GM19397 (cell line): ENCODE measurements at regions not wholly inside any gene's neighbourhood (a gene's known extent, or its start where the extent isn't known, plus 50 kb on each side); places are given as distances from the start of the nearest gene placed in this dataset.
"Not testable (repeated sequence)": the region's sequence is repeated elsewhere in the genome, so short reads cannot be mapped to it uniquely, and the experiment has no call there.

Experiments
- ATAC-seq: cut with Tn5 transposase; IDR thresholded peaks from one replicate; pipeline ENCODE4 v1.9.1; 2021; ENCODE audit warnings: mild to moderate bottlenecking, moderate library complexity; ENCODE audit not compliant: unreplicated experiment

DNA sequence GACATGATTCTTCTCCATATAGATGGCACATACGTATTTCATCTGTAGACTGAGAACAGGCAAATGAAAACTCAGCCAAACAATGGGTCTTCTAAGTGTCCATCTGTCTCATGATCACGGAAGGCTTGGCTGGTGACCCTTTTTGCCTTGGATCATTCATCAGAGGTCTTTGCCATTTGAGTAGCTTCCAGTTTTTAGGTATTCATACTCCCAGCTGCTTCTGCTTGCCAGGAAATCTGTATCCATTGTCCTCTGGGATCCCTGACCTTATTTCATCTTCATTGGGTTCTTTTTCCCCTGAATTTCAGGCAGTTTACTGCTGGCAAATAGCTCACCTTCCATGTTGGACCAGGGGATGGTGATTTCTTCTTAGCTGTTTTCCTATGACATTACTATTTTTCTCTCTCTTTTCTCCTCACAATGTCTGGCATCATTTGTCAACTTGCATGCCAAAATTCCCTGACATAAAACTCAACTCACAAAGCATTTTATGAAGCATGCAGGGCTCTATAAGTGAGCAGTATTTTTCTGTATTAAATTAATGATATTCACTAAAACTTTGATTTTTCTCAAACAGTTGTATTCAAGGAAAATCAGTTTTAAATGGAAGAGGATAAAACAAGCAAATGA lies 241.2 kb downstream of the DNAJB9 start:
- no peak for ATAC-seq

DNA sequence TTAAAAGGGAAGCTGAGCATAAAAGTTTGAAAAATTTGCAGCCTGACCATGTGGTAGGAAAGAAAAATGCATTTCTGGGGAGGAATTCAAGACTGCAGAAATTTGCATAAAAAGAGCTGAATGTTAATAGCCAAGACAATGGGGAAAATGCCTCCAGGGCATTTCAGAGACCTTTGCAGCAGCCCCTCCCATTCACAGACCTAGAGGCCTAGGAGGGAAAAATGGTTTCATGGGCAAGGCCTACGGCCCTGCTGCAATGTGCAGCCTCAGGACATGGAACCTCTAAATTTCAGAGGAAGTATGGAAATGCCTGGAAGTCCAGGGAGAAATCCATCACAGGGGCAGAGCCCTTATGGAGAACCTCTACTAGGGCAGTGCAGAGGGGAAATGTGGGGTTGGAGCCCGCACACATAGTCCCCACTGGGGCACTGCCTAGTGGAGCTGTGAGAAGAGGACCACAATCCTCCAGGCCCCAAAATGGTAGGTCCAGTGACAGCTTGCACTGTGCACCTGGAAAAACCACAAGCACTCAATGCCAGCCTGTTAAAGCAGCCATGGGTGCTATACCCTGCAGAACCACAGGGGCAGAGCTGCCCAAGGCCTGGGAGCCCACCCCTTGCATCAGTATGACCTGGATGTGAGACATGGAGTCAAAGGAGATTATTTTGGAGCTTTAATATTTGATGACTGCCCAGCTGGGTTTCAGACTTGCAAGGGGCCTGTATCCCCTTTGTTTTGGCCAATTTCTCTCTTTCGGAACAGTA lies 243.8 kb downstream of the DNAJB9 start:
- no peak for ATAC-seq

DNA sequence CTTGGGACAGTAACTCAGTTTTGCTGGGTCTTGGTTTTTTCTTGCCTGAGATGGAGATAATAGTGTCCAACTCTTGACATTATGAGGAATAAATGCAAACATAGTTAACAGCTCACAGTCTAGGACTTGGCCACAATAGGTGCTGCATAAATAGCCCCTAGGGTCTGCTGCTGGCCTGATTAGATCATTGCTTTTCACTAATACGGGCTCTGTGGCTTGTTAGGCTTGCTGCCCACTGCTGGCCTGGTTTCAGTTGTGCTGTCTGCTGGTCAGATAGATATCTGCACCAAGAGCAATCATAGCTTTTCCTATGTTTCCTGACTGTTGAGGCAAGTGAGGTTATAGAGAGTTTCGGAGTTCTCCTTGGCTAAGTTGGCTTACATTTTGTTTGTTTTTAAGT lies 246.1 kb downstream of the DNAJB9 start:
- ATAC-seq, result no peak

DNA sequence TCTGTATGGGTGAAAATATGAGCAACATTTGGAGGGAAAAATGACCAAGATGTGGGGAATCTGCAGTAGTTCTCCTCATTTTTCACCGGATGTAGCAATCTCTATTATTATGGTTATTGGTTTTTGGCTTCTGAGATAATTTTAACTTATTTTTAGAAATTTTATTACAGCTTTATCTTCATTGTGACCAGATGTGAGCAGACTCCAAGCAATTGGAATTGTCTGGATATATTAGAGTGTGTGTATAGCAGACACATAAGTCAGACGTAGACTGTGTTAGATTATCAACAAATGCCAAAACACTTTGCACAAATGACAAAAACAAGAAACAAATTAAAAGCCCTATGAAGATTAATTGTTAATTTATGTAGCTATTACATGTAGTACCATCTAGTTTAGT lies 249.1 kb downstream of the DNAJB9 start:
- ATAC-seq, result no peak

DNA sequence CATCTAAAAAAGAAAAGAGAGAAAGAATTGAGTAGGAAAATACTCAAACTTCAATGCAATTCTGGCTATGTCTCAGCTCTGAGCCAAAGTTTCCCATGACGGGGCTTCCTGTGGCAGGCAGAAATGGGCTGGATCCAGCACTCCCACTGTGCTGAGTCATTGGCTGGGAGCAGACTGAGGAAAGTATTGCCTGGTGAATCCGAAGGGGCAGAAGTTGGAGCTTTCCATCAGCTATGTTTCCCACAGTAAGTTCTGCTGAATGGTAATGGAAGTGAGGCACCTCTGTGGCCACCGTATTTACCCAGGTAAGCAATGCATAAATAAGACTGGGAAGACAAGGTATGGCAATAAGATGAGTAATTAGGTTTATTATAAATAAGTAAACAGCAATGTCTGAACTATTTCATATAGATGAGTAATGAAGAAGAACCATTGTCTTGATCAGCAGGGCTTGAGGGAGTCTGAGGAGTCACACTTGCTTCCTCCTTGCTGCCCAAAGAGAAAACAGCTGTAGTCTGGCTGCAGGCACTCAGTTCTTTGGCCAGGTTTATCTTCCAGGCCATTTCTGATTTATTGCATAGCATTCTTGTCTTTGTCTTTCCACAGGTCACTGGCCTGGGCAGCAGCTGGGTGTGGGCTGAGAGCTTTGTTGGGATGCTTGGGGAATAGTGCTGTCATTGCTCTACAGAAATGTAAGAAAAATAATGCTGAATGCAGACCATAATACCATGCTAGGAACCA lies 255.3 kb downstream of the DNAJB9 start:
- ATAC-seq, result no peak

DNA sequence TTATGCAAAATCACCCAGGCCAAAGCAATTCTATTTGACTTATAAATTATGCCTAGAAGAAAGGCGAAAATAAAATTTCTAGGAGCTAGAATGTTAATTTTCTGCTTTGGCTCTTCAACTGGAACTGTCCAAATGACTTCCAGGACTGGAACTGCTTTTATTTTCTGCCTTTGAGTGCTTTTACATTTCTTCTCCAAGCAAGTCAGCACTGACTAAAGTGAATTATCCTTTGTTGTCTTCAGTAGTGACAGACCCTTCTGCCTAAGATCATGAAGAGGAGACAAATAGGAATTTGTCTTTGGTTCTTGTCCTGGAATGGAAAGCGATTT lies 255.9 kb downstream of the DNAJB9 start:
- ATAC-seq, result no peak

DNA sequence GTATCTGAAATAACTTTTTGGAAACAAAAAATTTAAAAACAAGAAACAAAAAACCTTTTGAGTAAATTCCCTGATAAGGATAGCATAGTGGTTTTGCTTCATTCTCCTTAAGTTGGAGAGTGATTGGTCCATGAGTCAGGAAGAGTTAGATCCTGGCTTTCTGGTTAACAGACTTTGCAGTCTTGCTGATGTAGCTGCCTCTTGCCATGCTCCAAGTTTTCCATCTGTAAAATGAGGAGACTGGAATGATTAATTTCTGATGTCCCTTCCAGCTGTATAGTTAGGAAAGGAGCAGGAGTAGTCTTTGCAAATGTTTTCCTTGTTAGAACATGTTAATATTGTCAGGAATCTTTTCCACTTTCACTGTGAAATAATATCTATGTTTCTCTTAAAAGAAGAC lies 266.6 kb downstream of the DNAJB9 start:
- no peak for ATAC-seq

DNA sequence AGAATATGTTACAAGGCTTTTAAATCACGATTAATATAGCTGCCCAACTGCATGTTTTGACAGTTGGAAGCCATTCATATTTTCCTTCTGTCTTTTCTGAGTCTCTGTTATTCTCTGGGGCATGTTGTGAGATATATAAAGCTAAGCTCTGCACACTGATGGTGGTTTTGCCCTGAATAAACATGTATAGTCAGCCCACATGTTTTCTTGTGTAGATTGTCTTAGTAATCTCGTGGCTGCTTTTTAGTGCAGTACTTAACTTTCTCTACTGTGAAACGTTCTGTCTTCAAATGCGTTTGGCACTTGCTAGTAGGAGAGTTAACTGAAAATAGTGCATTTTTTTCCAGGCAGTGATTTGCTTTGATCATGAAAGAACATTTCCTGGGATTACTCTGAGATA lies 268.5 kb downstream of the DNAJB9 start:
- no peak for ATAC-seq

DNA sequence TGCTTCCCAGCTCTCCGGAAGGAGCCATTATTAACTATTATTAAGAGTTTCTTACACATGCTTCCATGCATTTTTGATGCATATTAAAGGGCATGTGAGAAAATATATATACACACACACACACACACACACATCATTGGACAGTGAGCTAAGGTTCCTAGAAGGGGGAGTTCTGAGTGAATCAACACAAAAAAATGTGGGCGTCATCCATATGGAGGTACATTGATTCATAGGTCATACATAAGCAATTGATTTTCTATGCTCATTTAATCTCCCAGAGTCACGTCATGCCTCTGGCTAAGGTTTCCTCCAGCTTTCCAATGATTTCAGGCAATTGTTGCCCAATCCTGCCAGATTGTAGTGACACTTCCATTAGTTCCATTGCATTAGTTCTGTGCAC lies 269.4 kb downstream of the DNAJB9 start:
- no peak for ATAC-seq

DNA sequence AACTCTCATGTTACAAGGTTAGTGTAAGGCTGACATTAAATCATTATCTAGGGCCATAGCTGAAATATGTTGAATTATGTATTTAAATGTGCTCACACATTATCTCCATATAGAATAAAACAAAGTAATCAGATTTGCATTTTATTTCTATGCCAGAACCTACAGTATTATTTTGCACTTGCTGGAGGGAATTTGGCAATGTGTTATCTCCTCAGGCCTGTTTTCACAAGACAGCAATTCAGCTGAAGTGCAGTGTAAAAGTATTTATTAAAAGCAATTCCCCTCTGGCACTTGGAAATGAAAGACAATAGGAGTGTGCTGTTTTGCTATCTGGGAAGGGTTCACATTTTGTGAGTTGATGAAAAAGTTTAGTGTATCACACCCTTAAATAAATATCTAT lies 276.3 kb downstream of the DNAJB9 start:
- ATAC-seq, result no peak

DNA sequence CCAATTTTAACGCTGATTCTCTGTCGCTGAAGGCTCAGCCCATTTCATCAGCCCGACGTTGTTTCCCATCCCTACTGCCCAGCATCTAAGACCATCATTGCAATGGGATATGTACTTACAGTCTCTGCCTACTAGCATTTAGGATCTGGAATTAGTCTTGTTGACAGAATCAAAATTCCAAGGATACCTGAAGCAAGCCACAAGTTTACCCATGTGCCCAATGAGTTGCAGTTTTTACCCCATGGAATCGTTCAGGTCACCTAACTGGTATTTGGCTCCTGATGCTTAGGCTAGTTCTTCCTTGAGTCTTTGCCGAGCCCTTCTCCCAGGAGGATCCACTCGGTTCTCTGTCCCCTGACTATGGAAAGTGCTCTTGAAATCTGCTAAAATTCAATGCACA lies 276.8 kb downstream of the DNAJB9 start:
- ATAC-seq, result no peak

DNA sequence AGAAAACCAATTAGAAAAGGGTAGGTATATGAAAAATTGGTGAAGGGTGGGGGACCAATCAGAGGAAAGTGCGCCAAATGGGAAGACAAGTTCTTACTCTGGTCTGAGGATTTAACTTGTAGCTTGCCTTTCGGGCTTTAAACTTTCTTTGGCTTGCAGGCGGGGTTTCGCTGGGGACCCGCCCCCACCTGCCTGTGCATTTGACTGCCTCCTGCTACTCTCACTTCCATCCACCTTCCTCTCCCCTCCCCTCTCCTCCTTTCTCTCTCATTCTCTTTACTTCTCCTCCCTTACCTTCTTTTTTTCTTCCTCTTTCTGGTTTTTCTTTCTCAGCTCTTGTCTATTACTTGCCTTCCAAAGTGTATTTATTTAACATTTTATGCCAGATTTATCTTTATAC lies 278.8 kb downstream of the DNAJB9 start:
- no peak for ATAC-seq

DNA sequence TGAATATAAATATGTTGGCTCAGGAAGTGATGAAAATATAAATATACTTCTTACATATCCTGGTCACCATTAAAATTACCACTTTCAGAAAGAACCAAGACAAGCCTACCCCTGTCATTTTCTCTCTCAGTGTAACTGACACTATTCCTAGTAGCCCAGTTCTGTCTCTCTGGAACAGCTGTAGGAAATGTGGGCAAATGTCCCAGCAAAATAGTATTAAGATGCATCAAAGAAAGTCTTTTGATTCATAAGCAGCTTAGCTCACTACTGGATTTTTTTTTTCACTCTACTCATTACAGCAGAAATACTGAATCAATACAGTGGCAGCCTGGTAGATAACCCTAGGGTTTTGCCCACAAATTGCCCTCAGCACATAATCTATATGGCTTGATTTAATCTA lies 290.9 kb downstream of the DNAJB9 start:
- ATAC-seq, result no peak

DNA sequence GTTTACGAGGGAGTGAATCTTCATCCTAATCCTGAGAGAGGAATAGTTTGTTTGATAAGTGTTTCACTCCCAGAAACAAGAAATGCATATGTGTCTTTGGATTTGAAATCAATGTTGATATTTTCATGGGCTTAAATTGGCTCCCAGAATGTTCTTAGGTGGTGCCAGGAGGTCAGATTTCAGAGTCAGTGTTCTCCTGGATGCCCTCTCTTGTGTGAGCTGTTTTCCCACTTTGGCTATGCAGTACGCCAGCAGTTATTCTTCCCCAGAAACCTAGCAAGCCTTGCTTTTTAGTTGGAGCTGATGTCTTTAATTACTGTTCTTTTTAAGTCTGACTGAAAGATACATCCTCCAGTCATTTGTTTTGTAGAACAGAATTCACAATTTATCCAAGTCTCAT lies 291.4 kb downstream of the DNAJB9 start:
- ATAC-seq, result no peak

DNA sequence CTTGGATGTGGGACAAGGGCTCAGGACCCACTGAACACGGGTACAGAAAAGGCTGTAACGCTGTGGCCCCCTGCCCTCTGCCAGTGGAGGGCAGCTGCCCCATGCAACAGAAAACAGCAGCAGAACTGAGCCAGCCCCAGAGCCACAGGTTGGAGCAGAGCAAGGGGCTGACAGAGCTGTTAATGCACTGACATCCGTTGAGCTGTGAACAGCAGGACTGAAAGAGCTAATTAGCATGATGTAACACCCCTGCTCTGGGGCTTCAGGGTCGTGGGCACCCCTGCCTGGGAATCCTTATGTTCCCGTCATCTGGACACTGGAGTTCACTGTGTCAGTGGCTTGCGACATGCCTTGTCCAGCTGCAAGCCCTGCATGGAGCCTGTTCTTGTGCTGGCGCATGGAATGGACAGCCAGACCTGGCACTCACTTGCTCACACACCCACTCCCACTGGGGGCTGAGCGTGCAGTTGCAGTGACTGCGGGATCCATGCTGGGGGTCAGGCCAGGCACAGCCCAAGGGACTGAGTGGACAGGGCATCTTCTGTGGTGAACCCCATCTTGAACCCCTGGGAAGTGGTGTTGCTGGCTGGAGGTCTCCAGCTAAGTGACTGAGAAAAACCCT lies 293.7 kb downstream of the DNAJB9 start:
- ATAC-seq, result no peak

DNA sequence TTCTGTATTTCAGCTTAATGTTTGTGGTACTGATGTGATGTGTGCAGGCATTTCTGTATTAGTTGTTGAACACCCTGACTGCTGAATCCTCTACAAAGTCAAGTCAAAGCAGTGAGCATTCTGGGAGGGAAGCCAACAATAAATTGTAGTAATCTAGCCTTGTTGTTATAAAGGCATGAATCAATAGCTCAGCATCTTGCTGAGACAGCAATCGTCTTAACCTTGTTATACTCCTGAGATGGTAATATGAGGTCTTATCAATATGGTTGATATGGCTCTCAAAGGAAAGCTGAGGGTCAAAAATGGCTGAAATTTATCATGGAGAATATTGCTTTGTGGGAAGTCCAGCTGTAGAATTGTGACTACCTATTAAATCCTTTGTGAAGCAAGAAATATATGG lies 299.4 kb downstream of the DNAJB9 start:
- ATAC-seq, result no peak

DNA sequence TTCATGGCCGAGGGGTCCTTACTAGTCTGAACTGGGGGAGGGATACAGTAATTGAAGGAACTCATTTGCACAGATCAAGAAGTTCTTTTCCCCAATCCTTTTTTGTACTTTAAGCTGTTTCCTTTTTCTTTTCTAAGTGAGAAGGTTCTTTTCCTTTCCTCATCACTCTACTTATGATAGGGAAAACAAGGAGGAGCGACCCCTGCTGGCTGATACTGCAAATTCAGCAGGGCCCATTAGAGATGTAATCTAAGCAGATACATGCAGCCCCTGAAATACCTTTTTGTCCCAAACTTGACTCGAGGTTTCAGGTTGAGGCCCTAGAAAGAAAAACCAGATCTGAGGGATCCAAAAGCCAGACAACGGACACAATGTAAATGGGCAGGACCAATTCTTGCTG lies 305.5 kb downstream of the DNAJB9 start:
- no peak for ATAC-seq

DNA sequence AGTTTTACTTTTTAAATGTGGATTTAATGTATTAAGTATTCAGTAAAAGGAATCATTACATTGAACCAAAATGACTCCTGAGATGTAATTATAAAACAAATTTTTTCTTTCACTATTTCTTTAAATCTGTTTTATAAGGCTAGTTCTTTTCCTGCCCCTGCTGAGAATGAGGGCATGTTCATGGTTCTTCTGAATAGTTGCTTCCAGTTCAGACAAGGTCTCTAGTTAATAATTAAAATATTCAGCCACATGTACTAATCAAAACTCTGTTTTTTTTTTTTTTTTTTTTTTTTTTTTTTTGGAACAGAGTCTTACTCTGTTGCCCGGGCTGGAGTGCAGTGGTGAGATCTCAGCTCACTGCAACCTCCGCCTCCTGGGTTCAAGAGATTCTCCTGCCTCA lies 321.2 kb downstream of the DNAJB9 start:
- ATAC-seq, result no peak

DNA sequence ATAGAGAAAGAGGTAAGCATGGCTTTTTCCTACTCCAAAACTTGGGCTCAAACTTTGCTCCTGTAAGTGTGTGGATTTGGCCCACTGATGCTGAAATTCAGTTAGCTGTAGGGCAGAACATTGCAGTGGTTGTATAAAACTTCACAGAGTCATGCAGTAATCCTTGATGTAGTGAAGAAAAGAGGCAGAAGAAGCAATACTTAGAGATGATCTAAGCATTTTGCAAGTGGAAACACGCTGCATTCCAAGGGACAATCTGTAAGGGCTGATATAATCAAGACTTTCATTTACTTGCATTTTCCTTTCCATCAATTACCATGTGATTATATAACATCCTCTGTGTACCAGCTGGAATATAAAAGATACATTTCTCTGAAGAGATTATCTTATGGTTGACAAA lies 338.8 kb downstream of the DNAJB9 start:
- ATAC-seq, result no peak

DNA sequence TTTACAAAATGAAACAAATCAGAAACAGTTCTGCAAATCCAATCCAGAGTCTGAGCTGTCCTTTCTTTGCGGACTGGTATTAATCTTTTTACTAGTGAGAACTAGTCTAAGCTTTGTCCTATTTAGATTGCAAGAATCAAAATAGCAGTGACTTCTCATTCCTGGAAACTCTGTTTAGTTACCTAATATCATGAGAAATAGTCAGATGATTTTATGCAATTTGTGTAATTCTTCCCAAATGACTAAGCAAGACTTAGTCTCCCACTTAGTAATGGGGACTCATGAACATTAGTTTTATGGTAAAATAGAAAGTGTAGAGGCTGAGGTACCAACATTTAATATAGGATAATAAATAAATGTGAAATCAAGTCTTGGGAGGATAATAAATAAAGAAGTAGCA lies 341.3 kb downstream of the DNAJB9 start:
- no peak for ATAC-seq

DNA sequence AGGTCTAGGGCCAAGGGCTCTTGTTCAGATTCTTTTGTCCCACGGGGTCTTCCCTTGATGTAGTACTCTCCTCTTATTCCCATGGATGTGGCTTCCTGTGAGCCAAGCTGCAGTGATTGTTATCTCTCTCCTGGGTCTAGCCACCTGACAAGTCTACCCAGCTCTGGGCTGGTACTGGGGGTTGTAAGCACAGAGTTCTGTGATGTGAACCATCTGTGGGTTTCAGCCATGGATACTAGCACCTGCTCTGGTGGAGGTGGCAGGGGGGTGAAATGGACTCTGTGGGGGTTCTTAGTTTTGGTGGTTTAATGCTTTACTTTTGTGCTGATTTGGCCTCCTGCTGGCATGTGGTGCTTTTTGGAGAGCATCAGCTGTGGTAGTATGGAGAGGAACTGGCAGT lies 350.8 kb downstream of the DNAJB9 start:
- ATAC-seq, result no peak

DNA sequence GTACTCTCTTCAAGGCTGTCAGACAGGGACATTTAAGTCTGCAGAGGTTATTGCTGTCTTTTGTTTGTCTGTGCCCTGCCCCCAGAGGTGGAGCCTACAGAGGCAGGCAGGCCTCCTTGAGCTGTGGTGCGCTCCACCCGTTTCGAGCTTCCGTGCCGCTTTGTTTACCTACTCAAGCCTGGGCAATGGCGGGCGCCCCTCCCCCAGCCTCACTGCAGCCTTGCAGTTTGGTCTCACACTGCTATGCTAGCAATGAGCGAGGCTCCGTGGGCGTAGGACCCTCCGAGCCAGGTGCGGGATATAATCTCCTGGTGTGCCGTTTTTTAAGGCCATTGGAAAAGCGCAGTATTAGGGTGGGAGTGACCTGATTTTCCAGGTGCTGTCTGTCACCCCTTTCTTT lies 373.4 kb downstream of the DNAJB9 start:
- not testable (repeated sequence) for ATAC-seq
